ENCODE measurements at regions not wholly inside any gene's neighbourhood (a gene's known extent, or its start where the extent isn't known, plus 50 kb on each side); places are given as distances from the start of the nearest gene placed in this dataset.

- no peak for DNase-seq (ENCODE audit: low read depth)
- in situ Hi-C loops (cut with HindIII; ENCODE audit: low pct_unique_long_range_greater_than_20kb, low sequenced_read_pairs), result no loop called here
Observed at GRCh38 chr13:100944791-100945345, 270.3 kb upstream of the TMTC4 start.

DNA sequence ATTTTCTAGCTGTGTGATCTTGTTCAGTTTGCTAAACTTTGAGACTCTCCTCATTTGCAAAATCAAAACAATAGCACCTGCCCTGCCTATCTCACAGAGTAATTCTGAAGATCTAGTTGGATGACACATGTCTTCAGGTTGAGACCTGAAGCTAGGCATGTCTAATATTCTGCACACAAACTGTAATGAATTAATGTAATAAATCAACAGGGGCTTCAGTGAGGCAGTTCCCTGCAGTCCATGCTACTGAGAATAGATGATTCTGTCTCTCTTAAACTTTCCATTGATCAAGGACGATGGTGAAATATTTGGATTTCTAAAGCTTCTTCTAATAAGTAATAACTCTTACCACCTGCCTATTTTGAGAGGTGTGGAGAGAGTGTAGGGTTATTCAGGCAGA is 268.1 kb upstream of the TMTC4 start:
- no peak for DNase-seq (ENCODE audit: low read depth)
- in situ Hi-C loops (cut with HindIII; ENCODE audit: low pct_unique_long_range_greater_than_20kb, low sequenced_read_pairs), result no loop called here

- in situ Hi-C loops (cut with HindIII; ENCODE audit: low pct_unique_long_range_greater_than_20kb, low sequenced_read_pairs), result no loop called here
- no peak for DNase-seq (ENCODE audit: low read depth)
Observed at GRCh38 chr13:100941377-100942368, 267.1 kb upstream of the TMTC4 start.

DNA sequence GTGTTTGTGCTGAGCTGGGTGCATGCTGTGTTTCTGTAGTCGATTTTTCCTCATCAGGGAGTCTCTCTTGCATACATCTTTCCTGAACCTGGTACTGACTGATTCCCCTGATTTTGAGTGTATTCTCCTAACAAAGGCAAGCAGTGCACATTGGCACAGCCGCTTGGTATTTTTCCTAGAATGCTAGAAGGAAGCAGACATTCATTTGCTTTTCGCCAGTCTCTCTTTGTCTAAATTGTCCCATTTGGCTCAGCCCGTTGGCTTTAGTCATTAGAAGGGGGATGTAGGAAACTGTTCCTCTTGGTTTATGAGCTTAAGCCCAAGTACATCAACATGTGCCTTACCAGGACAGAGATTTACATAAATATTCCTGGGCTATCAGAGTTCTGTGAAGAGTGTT is 266.1 kb upstream of the TMTC4 start:
- no peak for DNase-seq (ENCODE audit: low read depth)
- in situ Hi-C loops (cut with HindIII; ENCODE audit: low pct_unique_long_range_greater_than_20kb, low sequenced_read_pairs), result no loop called here

- DNase-seq (ENCODE audit: low read depth), result no peak
- in situ Hi-C loops (cut with HindIII; ENCODE audit: low pct_unique_long_range_greater_than_20kb, low sequenced_read_pairs), result no loop called here
Observed at GRCh38 chr13:100933841-100934240, 259.2 kb upstream of the TMTC4 start.

DNA sequence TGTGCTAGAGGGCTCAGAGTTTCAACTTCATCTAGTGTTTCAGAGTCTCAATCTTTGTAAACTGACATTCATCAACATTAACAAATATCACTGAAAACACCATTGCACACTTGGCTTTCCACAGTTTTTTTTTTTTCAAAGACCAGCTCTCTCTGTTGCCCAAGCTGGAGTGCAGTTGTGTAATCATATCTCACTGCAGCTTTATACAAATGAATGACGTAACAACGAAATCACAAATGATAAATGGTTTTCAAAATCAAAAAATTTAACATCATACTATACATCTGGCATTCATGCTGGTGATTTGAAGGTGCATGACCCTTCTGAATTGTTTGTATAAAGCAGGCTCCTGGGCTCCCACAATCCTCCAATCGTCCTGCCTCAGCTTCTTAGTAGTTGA is 248.0 kb upstream of the TMTC4 start:
- DNase-seq (ENCODE audit: low read depth), result no peak
- in situ Hi-C loops (cut with HindIII; ENCODE audit: low pct_unique_long_range_greater_than_20kb, low sequenced_read_pairs), result no loop called here

- in situ Hi-C loops (cut with HindIII; ENCODE audit: low pct_unique_long_range_greater_than_20kb, low sequenced_read_pairs), result no loop called here
Observed at GRCh38 chr13:100921139-100921538, 246.5 kb upstream of the TMTC4 start.

DNA sequence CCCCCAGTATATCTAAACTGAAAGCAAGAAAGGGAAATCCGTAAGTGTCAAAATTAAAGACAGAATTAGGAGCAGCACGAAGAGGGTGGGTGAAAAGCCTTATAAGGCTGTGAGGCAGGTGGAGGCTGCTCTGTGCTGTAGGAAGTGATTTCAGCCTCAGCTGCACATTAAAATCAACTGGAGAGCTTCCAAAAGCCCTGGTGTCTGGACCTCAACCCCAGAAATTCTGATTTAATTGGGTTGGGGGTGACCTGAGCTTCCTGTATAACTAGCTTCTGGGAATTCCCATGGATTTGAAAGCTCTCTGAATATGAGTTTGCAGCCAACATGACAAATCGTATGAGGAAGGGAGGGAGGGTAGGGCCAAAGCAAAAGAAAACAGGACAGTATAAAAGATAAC is 242.4 kb upstream of the TMTC4 start:
- in situ Hi-C loops (cut with HindIII; ENCODE audit: low pct_unique_long_range_greater_than_20kb, low sequenced_read_pairs), result no loop called here
- DNase-seq (ENCODE audit: low read depth), result no peak

More at GRCh38 chr13:100921139-100921538, 246.5 kb upstream of the TMTC4 start:
- no peak for DNase-seq (ENCODE audit: low read depth)

GRCh38 chr13:100913143-100913542 is 238.5 kb upstream of the TMTC4 start:
- in situ Hi-C loops (cut with HindIII; ENCODE audit: low pct_unique_long_range_greater_than_20kb, low sequenced_read_pairs), result no loop called here
- DNase-seq (ENCODE audit: low read depth), result no peak

GRCh38 chr13:100904293-100904976 is 229.8 kb upstream of the TMTC4 start:
- in situ Hi-C loops (cut with HindIII; ENCODE audit: low pct_unique_long_range_greater_than_20kb, low sequenced_read_pairs), result no loop called here
- no peak for DNase-seq (ENCODE audit: low read depth)

DNA sequence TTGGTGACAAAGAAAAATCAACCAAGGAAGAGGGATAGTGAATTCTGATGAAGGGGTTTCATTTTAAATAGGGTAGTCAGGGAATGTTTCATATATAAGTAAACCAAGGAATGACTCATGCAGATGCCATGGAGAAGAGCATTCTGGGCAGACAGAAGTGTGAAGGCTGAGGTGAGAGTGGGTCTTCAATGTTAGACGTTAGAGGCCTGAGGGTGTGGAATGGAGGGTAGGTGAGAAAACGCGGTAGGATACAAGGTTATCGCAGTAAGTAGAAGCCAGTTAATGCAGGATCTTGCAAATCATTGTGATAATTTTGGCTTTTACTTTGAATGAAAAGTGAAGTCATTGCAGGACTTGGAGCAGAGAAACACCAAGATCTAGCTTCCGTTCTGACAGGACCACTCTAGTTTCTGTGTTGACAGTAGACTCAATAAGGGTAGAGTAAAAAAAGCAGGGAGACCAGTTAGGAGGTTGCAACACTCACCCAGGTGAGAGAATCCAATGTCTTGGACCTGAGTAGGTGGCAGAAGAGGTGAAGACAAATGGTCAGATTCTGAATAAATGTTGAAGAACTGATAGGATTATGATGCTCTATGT is 225.2 kb upstream of the TMTC4 start:
- in situ Hi-C loops (cut with HindIII; ENCODE audit: low pct_unique_long_range_greater_than_20kb, low sequenced_read_pairs), result no loop called here

GRCh38 chr13:100898431-100898830 is 223.8 kb upstream of the TMTC4 start:
- in situ Hi-C loops (cut with HindIII; ENCODE audit: low pct_unique_long_range_greater_than_20kb, low sequenced_read_pairs), result no loop called here
- DNase-seq (ENCODE audit: low read depth), result no peak

More for the DNA sequence above, 225.2 kb upstream of the TMTC4 start:
- DNase-seq (ENCODE audit: low read depth), result no peak

DNA sequence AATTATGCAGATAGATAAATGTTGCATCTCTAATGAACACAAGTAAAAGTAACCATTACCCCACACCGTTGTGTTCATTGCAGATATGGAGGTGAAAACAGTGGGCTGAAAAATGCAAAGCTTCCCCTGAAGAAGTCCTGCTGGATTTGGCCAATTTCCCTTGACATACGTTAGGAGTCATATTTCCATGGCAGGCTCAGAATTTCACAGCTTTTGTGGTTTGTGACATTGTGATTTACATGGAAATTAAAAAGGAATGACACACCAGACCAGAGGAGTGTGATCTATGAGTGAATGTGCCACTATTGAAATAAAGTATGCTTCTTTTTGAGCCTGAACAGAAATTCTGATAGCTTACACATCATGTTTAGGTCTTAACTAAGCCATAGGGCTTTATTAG is 221.1 kb upstream of the TMTC4 start:
- in situ Hi-C loops (cut with HindIII; ENCODE audit: low pct_unique_long_range_greater_than_20kb, low sequenced_read_pairs), result no loop called here
- DNase-seq (ENCODE audit: low read depth), result no peak

DNA sequence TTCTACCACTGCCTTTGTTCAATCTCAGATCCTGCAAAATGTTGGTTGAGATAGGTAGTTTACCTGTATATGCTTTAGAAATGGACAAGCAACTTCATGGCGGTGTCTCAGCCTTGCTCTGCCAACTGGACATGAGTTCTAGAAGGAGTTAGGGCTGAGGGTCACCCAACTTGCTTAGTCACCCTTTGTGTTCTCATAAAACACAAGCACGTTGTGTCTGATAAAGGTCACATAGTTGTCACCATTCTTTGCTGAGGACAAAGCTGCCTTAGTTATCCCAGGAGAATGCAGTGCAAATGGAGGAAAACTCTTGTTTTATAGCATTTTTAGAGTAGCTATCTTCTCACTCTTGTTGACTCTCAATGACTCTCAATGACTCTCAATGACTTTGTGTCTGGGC is 218.4 kb upstream of the TMTC4 start:
- DNase-seq (ENCODE audit: low read depth), result no peak
- in situ Hi-C loops (cut with HindIII; ENCODE audit: low pct_unique_long_range_greater_than_20kb, low sequenced_read_pairs), result no loop called here

- in situ Hi-C loops (cut with HindIII; ENCODE audit: low pct_unique_long_range_greater_than_20kb, low sequenced_read_pairs), result no loop called here
- no peak for DNase-seq (ENCODE audit: low read depth)
Observed at GRCh38 chr13:100890645-100891044, 216.1 kb upstream of the TMTC4 start.

- DNase-seq (ENCODE audit: low read depth), result peak; percentile 46
- in situ Hi-C loops (cut with HindIII; ENCODE audit: low pct_unique_long_range_greater_than_20kb, low sequenced_read_pairs), result no loop called here
Observed at GRCh38 chr13:100887729-100888151, 213.1 kb upstream of the TMTC4 start.

DNA sequence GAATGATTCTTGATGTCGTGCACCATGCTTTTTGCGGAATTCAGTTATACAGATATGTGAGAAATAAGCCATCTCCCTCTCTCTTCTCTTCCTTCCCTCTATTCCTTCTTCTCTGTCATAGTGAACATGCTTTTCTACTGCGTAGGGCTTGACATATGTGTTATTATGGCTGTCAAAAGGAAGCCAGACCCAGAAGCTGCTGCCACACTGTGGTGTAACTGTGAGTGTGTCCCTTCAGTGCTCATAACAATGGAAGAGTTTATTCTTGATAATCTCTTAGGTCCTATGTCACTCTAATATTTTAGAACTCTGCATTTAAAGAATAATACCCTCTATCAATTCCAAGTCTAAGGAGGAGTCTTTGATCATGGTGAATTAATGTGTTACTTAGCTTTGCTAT is 208.9 kb upstream of the TMTC4 start:
- in situ Hi-C loops (cut with HindIII; ENCODE audit: low pct_unique_long_range_greater_than_20kb, low sequenced_read_pairs), result no loop called here
- no peak for DNase-seq (ENCODE audit: low read depth)

DNA sequence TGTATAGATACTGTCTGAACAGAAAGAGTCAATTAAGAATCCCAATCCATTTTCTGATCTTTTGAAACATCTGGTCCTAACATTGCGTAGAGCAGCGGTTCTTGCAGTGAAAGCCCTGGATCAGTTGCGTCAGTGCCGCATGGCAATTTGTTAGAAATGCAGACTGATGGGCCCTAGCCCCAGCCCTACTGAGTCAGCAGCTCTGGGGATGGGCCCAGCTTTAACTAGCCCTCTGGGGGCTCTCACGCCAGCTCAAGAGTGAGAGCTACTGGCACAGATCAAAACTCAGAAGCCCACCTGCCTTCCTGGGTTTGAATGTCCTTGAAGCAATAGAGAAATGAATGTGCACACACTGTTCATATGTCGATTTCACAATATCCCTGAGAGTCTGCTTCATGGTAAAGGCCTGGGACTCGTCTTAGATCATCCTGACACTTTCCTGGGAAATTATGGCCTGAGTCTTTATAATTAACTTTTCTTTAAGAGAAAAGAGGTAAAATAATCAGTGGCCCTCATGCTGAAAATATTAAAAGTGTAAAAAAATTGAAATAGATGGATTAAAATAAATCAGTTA is 206.8 kb upstream of the TMTC4 start:
- no peak for DNase-seq (ENCODE audit: low read depth)
- in situ Hi-C loops (cut with HindIII; ENCODE audit: low pct_unique_long_range_greater_than_20kb, low sequenced_read_pairs), result no loop called here

Measured in Caki2 (cell line).